CD4-positive, alpha-beta T cell (primary cell): ENCODE measurements at regions not wholly inside any gene's neighbourhood (a gene's known extent, or its start where the extent isn't known, plus 50 kb on each side); places are given as distances from the start of the nearest gene placed in this dataset.

ENCODE experiments used
- ATAC-seq: fragments of 200-7000 bp; cut with Tn5 transposase; one replicate; pipeline ENCODE4 v1.10.0; 2022; ENCODE audit warnings: mild to moderate bottlenecking; ENCODE audit not compliant: poor library complexity
- CTCF ChIA-PET: fragments of 350-600 bp; sonication (Branson Sonifier 250); formaldehyde crosslinking; loops from one replicate; lab custom pipeline; 2021; ENCODE audit warnings: antibody characterized with exemption, inconsistent platforms; lab: Charles Lee
- POLR2A ChIA-PET: fragments of 350-600 bp; sonication (Branson Sonifier 250); formaldehyde crosslinking; loops from one replicate; lab custom pipeline; 2021; ENCODE audit warnings: antibody characterized with exemption, inconsistent platforms; lab: Charles Lee
- DNase-seq, 14 experiments: peaks; one replicate each; pipeline ENCODE4 v3.0.0-alpha.2; 2013 to 2020; ENCODE audit warnings: mixed read lengths in 2 of 14
- H3K27ac ChIP-seq, 2 donors: one replicate each; pipeline versions ENCODE4 v1.5.1 to v1.7.0; 2013; ENCODE audit warnings: low read length in 2 of 2, low read depth in 1 of 2, mild to moderate bottlenecking in 1 of 2
- H3K27me3 ChIP-seq, 2 experiments: 1 replicate in 1 of 2; 2 replicates in 1 of 2; pipeline versions ENCODE4 v1.6.1 to v1.7.0; 2013; ENCODE audit warnings: low read length in 2 of 2, control low read depth in 1 of 2, mild to moderate bottlenecking in 1 of 2, moderate library complexity in 1 of 2; ENCODE audit not compliant: insufficient read depth in 2 of 2, control insufficient read depth in 1 of 2
- H3K36me3 ChIP-seq: one replicate; pipeline ENCODE4 v1.6.1; 2013; ENCODE audit warnings: low read length, control low read depth; ENCODE audit not compliant: insufficient read depth
- H3K4me1 ChIP-seq: one replicate; pipeline ENCODE4 v1.6.1; 2013; ENCODE audit warnings: low read length, control low read depth; ENCODE audit not compliant: insufficient read depth
- H3K4me3 ChIP-seq: one replicate; pipeline ENCODE4 v1.5.1; 2013; ENCODE audit warnings: mild to moderate bottlenecking, low read length, moderate library complexity
- H3K9me3 ChIP-seq, 2 experiments: 1 replicate in 1 of 2; 2 replicates in 1 of 2; pipeline versions ENCODE4 v1.6.1 to v1.7.0; 2013; ENCODE audit warnings: low read length in 2 of 2, mild to moderate bottlenecking in 2 of 2, control low read depth in 1 of 2, moderate library complexity in 1 of 2; ENCODE audit not compliant: control insufficient read depth in 1 of 2, insufficient read depth in 1 of 2
- H3K27ac Mint-ChIP-seq: one replicate; pipeline ENCODE4 v1.8.0; 2020; ENCODE audit warnings: mixed read lengths
- H3K27me3 Mint-ChIP-seq: one replicate; pipeline ENCODE4 v1.8.0; 2021; ENCODE audit warnings: mixed read lengths
- H3K36me3 Mint-ChIP-seq: one replicate; pipeline ENCODE4 v1.8.0; 2021; ENCODE audit warnings: low read depth, mixed read lengths
- H3K4me1 Mint-ChIP-seq: one replicate; pipeline ENCODE4 v1.8.0; 2021; ENCODE audit warnings: low read depth, mixed read lengths
- H3K4me3 Mint-ChIP-seq: one replicate; pipeline ENCODE4 v1.8.0; 2020; ENCODE audit warnings: mild to moderate bottlenecking, mixed read lengths
- H3K9me3 Mint-ChIP-seq: one replicate; pipeline ENCODE4 v1.8.0; 2020; ENCODE audit warnings: mixed read lengths
- CTCF ChIP-seq: fragments of 200-600 bp; IDR thresholded peaks from one replicate; pipeline ENCODE4 v1.8.0; 2022; ENCODE audit warnings: antibody characterized with exemption, mild to moderate bottlenecking
- intact Hi-C, 2 experiments: fragments of 100-400 bp; cut with DNase I in 1 of 2; cut with micrococcal nuclease in 1 of 2; formaldehyde crosslinking; loops; one replicate each; pipeline versions ENCODE4 v1.15.1 to v1.9.0; 2023 to 2025; cut with DNase I, micrococcal nuclease

GRCh38 chr7:47720907-47721244, 139.0 kb upstream of the TNS3 start:
- TF ChIP-seq CTCF: no peak
- Histone ChIP-seq H3K4me1 (no peaks in the 10 kb centered on the region), H3K9me3 (peaks cover 0 to 14% of the 10 kb centered on the region in 2 experiments), H3K27ac (no peak overlapping the region), H3K4me3 (no peak overlapping the region), H3K36me3 (no peaks in the 10 kb centered on the region), H3K27me3 (no peaks in the 10 kb centered on the region)
- POLR2A ChIA-PET: no interaction called here
- no peaks in the 10 kb centered on the region for H3K4me1 Mint-ChIP-seq
- no peak for DNase-seq
- no peaks in the 10 kb centered on the region for H3K27me3 Mint-ChIP-seq
- H3K36me3 Mint-ChIP-seq: no peaks in the 10 kb centered on the region
- H3K4me3 Mint-ChIP-seq: no peak overlapping the region
- intact Hi-C loops: no loop called here
- H3K9me3 Mint-ChIP-seq: no peaks in the 10 kb centered on the region
- no peak overlapping the region for H3K27ac Mint-ChIP-seq
- no peak for ATAC-seq
- CTCF ChIA-PET: no interaction called here

- TF ChIP-seq CTCF: no peak
- Mint-ChIP-seq H3K9me3 (no peaks in the 10 kb centered on the region), H3K27me3 (no peaks in the 10 kb centered on the region), H3K4me3 (no peak overlapping the region), H3K36me3 (no peaks in the 10 kb centered on the region), H3K27ac (no peak overlapping the region), H3K4me1 (no peaks in the 10 kb centered on the region)
- no peak for DNase-seq
- Histone ChIP-seq H3K27me3 (no peaks in the 10 kb centered on the region), H3K36me3 (no peaks in the 10 kb centered on the region), H3K4me3 (no peak overlapping the region), H3K4me1 (no peaks in the 10 kb centered on the region), H3K27ac (no peak overlapping the region), H3K9me3 (peaks cover 0 to 14% of the 10 kb centered on the region in 2 experiments)
- POLR2A ChIA-PET: no interaction called here
- intact Hi-C loops: no loop called here
- CTCF ChIA-PET: no interaction called here
- no peak for ATAC-seq
Observed at GRCh38 chr7:47720141-47720906, 138.4 kb upstream of the TNS3 start.

- POLR2A ChIA-PET: no interaction called here
- CTCF ChIA-PET: no interaction called here
Observed at GRCh38 chr7:47719675-47720074, 137.8 kb upstream of the TNS3 start.

More at GRCh38 chr7:47719675-47720074, 137.8 kb upstream of the TNS3 start:
- Histone ChIP-seq H3K4me3 (no peak overlapping the region), H3K27me3 (no peaks in the 10 kb centered on the region), H3K27ac (no peak overlapping the region), H3K4me1 (no peaks in the 10 kb centered on the region), H3K36me3 (no peaks in the 10 kb centered on the region), H3K9me3 (peaks cover 0 to 14% of the 10 kb centered on the region in 2 experiments)
- ATAC-seq (no peak), DNase-seq (no peak)
- Mint-ChIP-seq H3K9me3 (no peaks in the 10 kb centered on the region), H3K27me3 (no peaks in the 10 kb centered on the region), H3K36me3 (no peaks in the 10 kb centered on the region), H3K27ac (no peak overlapping the region), H3K4me1 (no peaks in the 10 kb centered on the region), H3K4me3 (no peak overlapping the region)
- no peak for TF ChIP-seq CTCF
- intact Hi-C loops: no loop called here
